ENCODE measurements at regions not wholly inside any gene's neighbourhood (a gene's known extent, or its start where the extent isn't known, plus 50 kb on each side); places are given as distances from the start of the nearest gene placed in this dataset.

GRCh38 chr12:118727979-118728366 is 253.4 kb upstream of the SRRM4 start (continued):
- TF ChIP-seq CREB1 (CRISPR knock-in tag; IDR thresholded peaks at IDR 0.05; ENCODE audit: low read depth) (no peak), ZNF114 (CRISPR knock-in tag; IDR thresholded peaks at IDR 0.05) (no peak), EZH2phosphoT487 (IDR thresholded peaks at IDR 0.05; ENCODE audit: unreplicated experiment) (no peak)

GRCh38 chr12:118734266-118734665 is 247.1 kb upstream of the SRRM4 start:
- Histone ChIP-seq H3K4me1 (ENCODE audit: insufficient read depth) (no peaks in the 10 kb centered on the region), H4K20me1 (replicated peaks; ENCODE audit: insufficient read depth) (no peaks in the 10 kb centered on the region), H3F3A (replicated peaks; ENCODE audit: low read depth) (no peaks in the 10 kb centered on the region), H3K79me2 (replicated peaks; ENCODE audit: insufficient read depth) (no peaks in the 10 kb centered on the region), H3K4me3 (no peak overlapping the region), H3K27ac (ENCODE audit: low read depth) (no peak overlapping the region), H3K4me2 (no peak overlapping the region), H3K27me3 (ENCODE audit: insufficient read depth) (no peaks in the 10 kb centered on the region), H2AFZ (no peak overlapping the region), H3K36me3 (ENCODE audit: insufficient read depth) (no peaks in the 10 kb centered on the region), H3K9me2 (ENCODE audit: insufficient read depth) (peaks cover 3% of the 10 kb centered on the region; the same call in 1 of the 2 replicates)
- H3K27ac Mint-ChIP-seq = no peak overlapping the region
- TF ChIP-seq JUNB (IDR thresholded peaks at IDR 0.05; ENCODE audit: unreplicated experiment) = no peak
- no peak for TF ChIP-seq REST (IDR thresholded peaks at IDR 0.05; ENCODE audit: unreplicated experiment)
- TF ChIP-seq ZNF114 (CRISPR knock-in tag; IDR thresholded peaks at IDR 0.05) = no peak
- no peak for TF ChIP-seq EZH2 (IDR thresholded peaks at IDR 0.05; ENCODE audit: low read depth, unreplicated experiment)
- no peak for TF ChIP-seq NANOG (IDR thresholded peaks at IDR 0.05; ENCODE audit: borderline replicate concordance)
- no peak for TF ChIP-seq CREB1 (CRISPR knock-in tag; IDR thresholded peaks at IDR 0.05; ENCODE audit: low read depth)
- TF ChIP-seq ZNF331 (CRISPR knock-in tag; IDR thresholded peaks at IDR 0.05; ENCODE audit: low read depth) = no peak
- TF ChIP-seq CTCF (conservative IDR thresholded peaks at IDR 0.05; ENCODE audit: low read depth in 2 of 2) = no peak
- TF ChIP-seq ETS1 (IDR thresholded peaks at IDR 0.05) = no peak
- TF ChIP-seq EZH2phosphoT487 (IDR thresholded peaks at IDR 0.05; ENCODE audit: unreplicated experiment) = no peak
- TF ChIP-seq ZNF462 (CRISPR knock-in tag; IDR thresholded peaks at IDR 0.05) = no peak
- no peak for TF ChIP-seq STAT1 (IDR thresholded peaks at IDR 0.05; ENCODE audit: unreplicated experiment)
- no peak for TF ChIP-seq POLR2AphosphoS5 (IDR thresholded peaks at IDR 0.05; ENCODE audit: low read depth)
- H3K4me1 Mint-ChIP-seq = no peaks in the 10 kb centered on the region
- DNase-seq (ENCODE audit: low spot score) = no peak
- 0 out of 3 replicates have a peak, but pooled peaks cover 3% of the 10 kb centered on the region for H3K36me3 Mint-ChIP-seq (ENCODE audit: low read depth)
- peaks cover 23% of the 10 kb centered on the region for H3K9me3 Mint-ChIP-seq
- ATAC-seq = no peak
- no peak overlapping the region for H3K4me3 Mint-ChIP-seq
- H3K27me3 Mint-ChIP-seq (ENCODE audit: insufficient read depth, low read depth, poor library complexity) = no peaks in the 10 kb centered on the region

All from GM23338 (cell line).